HG02798 (cell line): ENCODE measurements at regions not wholly inside any gene's neighbourhood (a gene's known extent, or its start where the extent isn't known, plus 50 kb on each side); places are given as distances from the start of the nearest gene placed in this dataset.

Experiments
- ATAC-seq: cut with Tn5 transposase; IDR thresholded peaks from one replicate; pipeline ENCODE4 v1.9.1; 2021; ENCODE audit warnings: mild to moderate bottlenecking; ENCODE audit not compliant: unreplicated experiment, poor library complexity

GRCh38 chr20:39431091-39431880 lies 469.1 kb downstream of the DHX35 start:
- no peak for ATAC-seq

GRCh38 chr20:39429726-39430125 lies 467.6 kb downstream of the DHX35 start:
- ATAC-seq: no peak

- ATAC-seq: no peak
Measured at GRCh38 chr20:39424962-39425678, 463.0 kb downstream of the DHX35 start.

GRCh38 chr20:39421571-39422105 lies 459.5 kb downstream of the DHX35 start:
- ATAC-seq: no peak

GRCh38 chr20:39412091-39412490 lies 449.9 kb downstream of the DHX35 start:
- no peak for ATAC-seq

GRCh38 chr20:39399463-39399862 lies 437.3 kb downstream of the DHX35 start:
- ATAC-seq: no peak

GRCh38 chr20:39398656-39399055 lies 436.5 kb downstream of the DHX35 start:
- no peak for ATAC-seq

GRCh38 chr20:39397646-39398045 lies 435.5 kb downstream of the DHX35 start:
- ATAC-seq: no peak

- ATAC-seq: no peak
Measured at GRCh38 chr20:39395478-39396291, 433.5 kb downstream of the DHX35 start.

- ATAC-seq: no peak
Measured at GRCh38 chr20:39394461-39394860, 432.3 kb downstream of the DHX35 start.

GRCh38 chr20:39390186-39390585 lies 428.0 kb downstream of the DHX35 start:
- no peak for ATAC-seq

GRCh38 chr20:39381595-39381994 lies 419.5 kb downstream of the DHX35 start:
- no peak for ATAC-seq

GRCh38 chr20:39378776-39379175 lies 416.6 kb downstream of the DHX35 start:
- ATAC-seq: no peak

- no peak for ATAC-seq
Measured at GRCh38 chr20:39376788-39377187, 414.6 kb downstream of the DHX35 start.

- no peak for ATAC-seq
Measured at GRCh38 chr20:39364320-39364719, 402.2 kb downstream of the DHX35 start.

- ATAC-seq: no peak
Measured at GRCh38 chr20:39359981-39360620, 398.0 kb downstream of the DHX35 start.

- ATAC-seq: peak; percentile 69
Measured at GRCh38 chr20:39358052-39358451, 395.9 kb downstream of the DHX35 start.

GRCh38 chr20:39356908-39357307 lies 394.8 kb downstream of the DHX35 start:
- ATAC-seq: no peak

- ATAC-seq: no peak
Measured at GRCh38 chr20:39349240-39349639, 387.1 kb downstream of the DHX35 start.

- ATAC-seq: no peak
Measured at GRCh38 chr20:39347626-39348025, 385.5 kb downstream of the DHX35 start.
